ENCODE measurements at regions not wholly inside any gene's neighbourhood (a gene's known extent, or its start where the extent isn't known, plus 50 kb on each side); places are given as distances from the start of the nearest gene placed in this dataset.
A peak's percentile ranks its signal among the peaks of the same experiment; 100 is the strongest.

DNA sequence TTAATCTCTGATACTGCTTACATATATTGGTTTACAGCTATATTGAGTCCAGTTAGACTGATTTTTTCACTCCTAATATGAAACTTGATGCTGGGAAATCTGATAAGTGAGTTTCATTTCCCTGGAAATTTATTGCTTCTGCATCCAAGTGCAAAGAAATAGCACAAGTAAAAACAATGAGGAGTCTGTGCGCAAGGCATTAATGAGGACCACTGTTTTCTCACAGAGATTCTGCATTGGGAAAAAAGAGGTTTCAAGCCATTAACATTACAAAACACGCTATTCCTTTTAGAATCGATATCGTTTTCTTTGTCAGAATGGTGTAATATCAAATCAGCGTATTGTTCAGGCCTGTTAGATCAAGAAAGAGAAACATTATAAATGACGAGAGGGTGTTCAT, 723.3 kb upstream of the ARRDC4 start (continued):
- TF ChIP-seq NFATC4 (CRISPR knock-in tag; IDR thresholded peaks at IDR 0.05) (no peak), STAT6 (CRISPR knock-in tag; conservative IDR thresholded peaks at IDR 0.05; ENCODE audit: low read depth) (no peak), RELA (CRISPR knock-in tag; IDR thresholded peaks at IDR 0.05; ENCODE audit: borderline replicate concordance) (no peak)

- DNase-seq (ENCODE audit: low spot score) (no peak), ATAC-seq (no peak)
- CTCF ChIA-PET = no interaction called here
- Mint-ChIP-seq H3K9me3 (peaks cover 45% of the 10 kb centered on the region), H3K36me3 (peaks cover 24% of the 10 kb centered on the region), H3K4me1 (no peaks in the 10 kb centered on the region), H3K27me3 (ENCODE audit: low read depth) (no peaks in the 10 kb centered on the region), H3K27ac (no peak overlapping the region), H3K4me3 (no peak overlapping the region)
- POLR2A ChIA-PET = no interaction called here
- no peak for TF ChIP-seq ATF3 (CRISPR knock-in tag; conservative IDR thresholded peaks at IDR 0.05)
- no peak for TF ChIP-seq ATF1 (CRISPR knock-in tag; IDR thresholded peaks at IDR 0.05)
- TF ChIP-seq ZNF425 (CRISPR knock-in tag; conservative IDR thresholded peaks at IDR 0.05) = no peak
- TF ChIP-seq NR3C1 (CRISPR knock-in tag; conservative IDR thresholded peaks at IDR 0.05; ENCODE audit: low read depth) = no peak
- no peak for TF ChIP-seq TP53 (CRISPR knock-in tag; IDR thresholded peaks at IDR 0.05)
- TF ChIP-seq ZNF317 (CRISPR knock-in tag; IDR thresholded peaks at IDR 0.05; ENCODE audit: borderline replicate concordance, low read depth) = no peak
- no peak for TF ChIP-seq ARID4B (CRISPR knock-in tag; IDR thresholded peaks at IDR 0.05; ENCODE audit: borderline replicate concordance)
Observed at GRCh38 chr15:97248376-97248775, 712.1 kb upstream of the ARRDC4 start.

DNA sequence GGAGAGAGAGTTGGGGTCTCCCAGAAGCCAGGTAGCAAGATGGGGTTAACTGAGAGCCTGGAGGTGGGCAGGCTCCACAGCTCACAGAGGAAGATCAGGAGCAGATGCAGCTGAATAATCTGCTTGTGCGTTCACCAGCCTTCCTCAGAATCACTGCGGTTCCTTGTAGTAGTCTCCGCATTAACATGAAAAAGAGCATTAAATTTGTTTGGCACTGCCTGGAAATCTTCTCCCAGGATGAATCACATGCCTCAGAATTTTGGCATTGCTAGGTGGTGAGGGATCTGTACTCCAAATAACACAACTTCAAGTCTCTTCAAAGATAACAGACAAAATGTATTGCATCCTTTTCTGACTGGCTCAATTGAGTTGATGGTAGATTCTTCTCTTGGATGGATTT, 700.6 kb upstream of the ARRDC4 start:
- POLR2A ChIA-PET = no interaction called here
- no peak for DNase-seq (ENCODE audit: low spot score)
- no peaks in the 10 kb centered on the region for H3K27me3 Mint-ChIP-seq (ENCODE audit: low read depth)
- no peaks in the 10 kb centered on the region for H3K9me3 Mint-ChIP-seq
- H3K4me1 Mint-ChIP-seq = peaks cover 12% of the 10 kb centered on the region
- CTCF ChIA-PET = interaction anchor here (1.3 kb wide), 1 partner anchor 14 kb away, joined by 6 read pairs; no protein-coding TSS in a partner anchor
- no peak overlapping the region for H3K27ac Mint-ChIP-seq
- H3K4me3 Mint-ChIP-seq = no peak overlapping the region
- no peaks in the 10 kb centered on the region for H3K36me3 Mint-ChIP-seq
- peak; percentile 74 for ATAC-seq
- TF ChIP-seq FOXP1 (CRISPR knock-in tag; IDR thresholded peaks at IDR 0.05; ENCODE audit: borderline replicate concordance) (no peak), E2F1 (CRISPR knock-in tag; IDR thresholded peaks at IDR 0.05) (no peak), GTF2I (CRISPR knock-in tag; conservative IDR thresholded peaks at IDR 0.05) (no peak), TEAD4 (CRISPR knock-in tag; IDR thresholded peaks at IDR 0.05) (no peak), EMX1 (CRISPR knock-in tag; IDR thresholded peaks at IDR 0.05) (no peak)
- TF ChIP-seq, protein P1, sequence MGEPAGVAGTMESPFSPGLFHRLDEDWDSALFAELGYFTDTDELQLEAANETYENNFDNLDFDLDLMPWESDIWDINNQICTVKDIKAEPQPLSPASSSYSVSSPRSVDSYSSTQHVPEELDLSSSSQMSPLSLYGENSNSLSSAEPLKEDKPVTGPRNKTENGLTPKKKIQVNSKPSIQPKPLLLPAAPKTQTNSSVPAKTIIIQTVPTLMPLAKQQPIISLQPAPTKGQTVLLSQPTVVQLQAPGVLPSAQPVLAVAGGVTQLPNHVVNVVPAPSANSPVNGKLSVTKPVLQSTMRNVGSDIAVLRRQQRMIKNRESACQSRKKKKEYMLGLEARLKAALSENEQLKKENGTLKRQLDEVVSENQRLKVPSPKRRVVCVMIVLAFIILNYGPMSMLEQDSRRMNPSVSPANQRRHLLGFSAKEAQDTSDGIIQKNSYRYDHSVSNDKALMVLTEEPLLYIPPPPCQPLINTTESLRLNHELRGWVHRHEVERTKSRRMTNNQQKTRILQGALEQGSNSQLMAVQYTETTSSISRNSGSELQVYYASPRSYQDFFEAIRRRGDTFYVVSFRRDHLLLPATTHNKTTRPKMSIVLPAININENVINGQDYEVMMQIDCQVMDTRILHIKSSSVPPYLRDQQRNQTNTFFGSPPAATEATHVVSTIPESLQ (CRISPR knock-in tag; IDR thresholded peaks at IDR 0.05) = no peak
- TF ChIP-seq, protein P2, sequence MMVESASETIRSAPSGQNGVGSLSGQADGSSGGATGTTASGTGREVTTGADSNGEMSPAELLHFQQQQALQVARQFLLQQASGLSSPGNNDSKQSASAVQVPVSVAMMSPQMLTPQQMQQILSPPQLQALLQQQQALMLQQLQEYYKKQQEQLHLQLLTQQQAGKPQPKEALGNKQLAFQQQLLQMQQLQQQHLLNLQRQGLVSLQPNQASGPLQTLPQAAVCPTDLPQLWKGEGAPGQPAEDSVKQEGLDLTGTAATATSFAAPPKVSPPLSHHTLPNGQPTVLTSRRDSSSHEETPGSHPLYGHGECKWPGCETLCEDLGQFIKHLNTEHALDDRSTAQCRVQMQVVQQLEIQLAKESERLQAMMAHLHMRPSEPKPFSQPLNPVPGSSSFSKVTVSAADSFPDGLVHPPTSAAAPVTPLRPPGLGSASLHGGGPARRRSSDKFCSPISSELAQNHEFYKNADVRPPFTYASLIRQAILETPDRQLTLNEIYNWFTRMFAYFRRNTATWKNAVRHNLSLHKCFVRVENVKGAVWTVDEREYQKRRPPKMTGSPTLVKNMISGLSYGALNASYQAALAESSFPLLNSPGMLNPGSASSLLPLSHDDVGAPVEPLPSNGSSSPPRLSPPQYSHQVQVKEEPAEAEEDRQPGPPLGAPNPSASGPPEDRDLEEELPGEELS (CRISPR knock-in tag; IDR thresholded peaks at IDR 0.05) = no peak

Data from WTC11 (cell line).